NCI-H510A treated with DMSO at 0.1 percent for 48 hours (cell line): ENCODE measurements at regions not wholly inside any gene's neighbourhood (a gene's known extent, or its start where the extent isn't known, plus 50 kb on each side); places are given as distances from the start of the nearest gene placed in this dataset.

Experiments
- DNase-seq: peaks from one replicate; lab custom pipeline; 2025; lab: John Stamatoyannopoulos, UW

- DNase-seq: no peak
Observed at GRCh38 chr1:82893712-82894470, 1093.2 kb downstream of the ADGRL2 start.

GRCh38 chr1:82880506-82880905 is 1079.8 kb downstream of the ADGRL2 start:
- no peak for DNase-seq

- DNase-seq: no peak
Observed at GRCh38 chr1:82879701-82880305, 1079.1 kb downstream of the ADGRL2 start.

GRCh38 chr1:82875170-82875569 is 1074.4 kb downstream of the ADGRL2 start:
- no peak for DNase-seq

- DNase-seq: no peak
Observed at GRCh38 chr1:82874041-82874440, 1073.3 kb downstream of the ADGRL2 start.

GRCh38 chr1:82870332-82870731 is 1069.6 kb downstream of the ADGRL2 start:
- no peak for DNase-seq

- no peak for DNase-seq
Observed at GRCh38 chr1:82867781-82868180, 1067.0 kb downstream of the ADGRL2 start.

- no peak for DNase-seq
Observed at GRCh38 chr1:82861749-82862148, 1061.0 kb downstream of the ADGRL2 start.

- DNase-seq: no peak
Observed at GRCh38 chr1:82858031-82858430, 1057.3 kb downstream of the ADGRL2 start.

- no peak for DNase-seq
Observed at GRCh38 chr1:82849460-82849859, 1048.7 kb downstream of the ADGRL2 start.

- no peak for DNase-seq
Observed at GRCh38 chr1:82848043-82848442, 1047.3 kb downstream of the ADGRL2 start.

- DNase-seq: no peak
Observed at GRCh38 chr1:82845866-82846265, 1045.1 kb downstream of the ADGRL2 start.

- no peak for DNase-seq
Observed at GRCh38 chr1:82844911-82845827, 1044.4 kb downstream of the ADGRL2 start.

- no peak for DNase-seq
Observed at GRCh38 chr1:82844447-82844846, 1043.7 kb downstream of the ADGRL2 start.

- no peak for DNase-seq
Observed at GRCh38 chr1:82843876-82844275, 1043.1 kb downstream of the ADGRL2 start.

- no peak for DNase-seq
Observed at GRCh38 chr1:82840192-82840591, 1039.5 kb downstream of the ADGRL2 start.

- no peak for DNase-seq
Observed at GRCh38 chr1:82837766-82838465, 1037.2 kb downstream of the ADGRL2 start.

GRCh38 chr1:82836973-82837680 is 1036.4 kb downstream of the ADGRL2 start:
- DNase-seq: no peak

GRCh38 chr1:82836213-82836972 is 1035.7 kb downstream of the ADGRL2 start:
- DNase-seq: no peak

- no peak for DNase-seq
Observed at GRCh38 chr1:82830690-82831380, 1030.1 kb downstream of the ADGRL2 start.
